ENCODE measurements at regions not wholly inside any gene's neighbourhood (a gene's known extent, or its start where the extent isn't known, plus 50 kb on each side); places are given as distances from the start of the nearest gene placed in this dataset.

DNA sequence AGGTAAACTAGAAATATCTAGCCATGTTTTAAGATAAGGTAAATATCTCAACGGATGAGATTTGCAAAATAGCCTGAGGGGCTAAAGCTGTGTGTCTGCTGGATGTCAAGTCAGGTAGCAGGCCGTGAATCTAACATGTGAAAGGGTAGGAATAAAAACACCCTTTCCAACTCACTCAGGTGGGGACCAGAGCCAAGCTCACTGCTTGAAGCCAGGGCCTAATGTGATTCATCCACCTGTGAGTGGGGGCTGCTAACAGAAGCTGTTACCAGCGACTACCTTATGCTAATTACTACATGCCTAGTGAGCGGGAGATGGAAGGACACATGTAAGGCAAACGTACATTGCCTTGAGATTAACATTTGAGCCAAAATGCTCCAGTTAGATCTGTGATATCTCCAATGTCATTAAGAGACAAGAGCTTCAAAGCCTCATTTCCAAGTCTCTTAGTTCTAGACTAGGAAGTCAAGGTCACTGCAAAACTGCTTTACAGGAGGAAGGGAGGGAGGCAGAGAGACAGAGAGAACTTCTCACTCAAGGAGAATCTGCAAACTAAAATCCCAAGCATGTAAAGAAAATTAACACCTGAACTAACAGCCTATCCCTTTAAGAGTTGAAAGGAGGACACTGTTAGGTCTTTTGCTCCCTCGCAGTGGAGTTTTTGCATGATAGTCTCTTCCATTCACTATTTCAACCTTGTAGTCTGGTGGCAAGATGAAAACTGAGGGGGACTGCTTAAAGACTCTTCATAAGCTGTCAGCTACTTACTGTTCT is 141.6 kb upstream of the RPS23 start:
- FAIRE-seq, result no peak

- FAIRE-seq, result no peak
Measured at GRCh38 chr5:82418608-82418950, 140.4 kb upstream of the RPS23 start.

DNA sequence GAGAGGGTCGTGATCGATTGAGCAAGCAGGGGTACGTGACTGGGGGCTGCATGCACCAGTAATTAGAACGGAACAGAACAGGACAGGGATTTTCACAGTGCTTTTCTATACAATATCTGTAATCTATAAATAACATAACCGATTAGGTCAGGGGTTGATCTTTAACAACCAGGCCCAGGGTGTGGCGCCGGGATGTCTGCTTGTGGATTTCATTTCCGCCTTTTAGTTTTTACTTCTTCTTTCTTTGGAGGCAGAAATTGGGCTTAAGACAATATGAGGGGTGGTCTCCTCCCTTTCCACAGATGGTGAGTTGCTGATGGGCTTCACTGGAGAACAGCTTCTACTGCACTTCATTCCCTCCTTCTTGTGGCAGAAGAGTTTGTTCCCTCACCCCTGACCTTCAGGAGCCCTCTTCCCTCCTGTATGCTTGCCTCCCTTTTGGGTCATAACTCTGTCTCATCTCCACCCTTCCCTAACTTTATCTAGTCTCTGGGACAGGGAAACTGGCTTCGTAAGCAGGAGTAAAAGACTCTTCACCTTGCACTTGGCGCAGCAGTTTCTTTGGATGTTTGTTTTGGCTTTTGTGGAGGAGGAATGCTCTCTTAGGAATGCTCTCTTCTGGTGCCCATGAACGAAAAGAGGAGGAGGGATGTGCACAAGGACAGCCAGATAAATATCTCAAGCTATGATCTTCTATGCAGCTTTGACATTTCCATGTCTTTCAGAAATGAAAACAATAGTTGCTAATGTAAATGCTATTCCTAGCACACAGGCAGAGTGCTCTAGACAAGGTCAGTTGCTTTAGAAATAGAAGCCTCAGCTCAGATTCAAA is 139.8 kb upstream of the RPS23 start:
- peak; percentile 90 for FAIRE-seq

- FAIRE-seq, result no peak
Measured at GRCh38 chr5:82416512-82416911, 138.4 kb upstream of the RPS23 start.

- no peak for FAIRE-seq
Measured at GRCh38 chr5:82414041-82414388, 135.9 kb upstream of the RPS23 start.

- FAIRE-seq, result peak; percentile 97
Measured at GRCh38 chr5:82413302-82414040, 135.3 kb upstream of the RPS23 start.

- no peak for FAIRE-seq
Measured at GRCh38 chr5:82408033-82408432, 129.9 kb upstream of the RPS23 start.

DNA sequence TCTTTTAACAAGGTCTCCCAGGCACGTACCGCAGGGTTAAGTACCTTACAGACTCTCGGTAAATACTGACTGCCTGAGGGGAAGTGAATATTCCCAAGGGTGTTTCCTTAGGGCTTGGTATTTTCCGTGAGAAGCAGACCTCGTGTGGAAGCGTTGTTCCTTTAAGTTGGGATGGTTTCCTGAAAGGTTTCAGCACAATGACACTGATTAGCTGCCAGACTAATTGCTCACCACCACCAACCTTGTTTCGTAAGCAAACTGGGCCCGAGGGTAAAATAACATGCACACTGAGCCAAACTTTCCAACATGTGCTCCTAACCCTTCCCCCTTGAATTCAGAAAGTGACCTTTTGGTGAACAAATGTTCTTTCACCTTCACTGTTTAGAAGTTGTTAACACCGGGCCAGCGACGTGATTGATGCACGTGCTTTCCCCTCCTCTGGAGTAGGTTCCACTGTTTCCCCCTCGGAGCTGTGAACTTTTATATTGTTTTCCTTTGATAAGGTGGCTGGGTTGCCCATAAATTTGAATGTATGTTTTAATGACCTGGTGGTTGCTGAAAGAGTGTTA is 128.1 kb upstream of the RPS23 start:
- FAIRE-seq, result no peak

GRCh38 chr5:82405618-82406204 is 127.6 kb upstream of the RPS23 start:
- FAIRE-seq, result no peak

- no peak for FAIRE-seq
Measured at GRCh38 chr5:82405161-82405560, 127.0 kb upstream of the RPS23 start.

- FAIRE-seq, result no peak
Measured at GRCh38 chr5:82404382-82404945, 126.3 kb upstream of the RPS23 start.

DNA sequence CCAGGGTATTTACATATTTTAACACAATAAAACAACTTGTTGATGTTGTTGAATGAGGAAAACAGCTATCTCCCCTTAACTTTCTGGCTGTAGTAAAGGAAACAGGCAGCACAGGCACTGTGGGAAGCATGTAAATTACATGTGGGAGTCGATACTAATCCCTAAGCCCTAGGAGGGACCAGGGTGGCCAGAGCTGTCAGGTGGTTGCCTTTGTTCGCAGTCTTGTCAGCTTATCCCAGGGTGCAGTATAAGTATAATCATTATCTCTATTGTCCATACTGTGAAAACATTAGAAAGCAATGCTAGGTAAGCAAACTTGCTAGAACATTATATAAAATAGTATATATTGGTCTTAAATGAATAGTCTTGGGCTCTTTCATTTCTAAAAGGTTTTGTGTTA is 125.6 kb upstream of the RPS23 start:
- no peak for FAIRE-seq

DNA sequence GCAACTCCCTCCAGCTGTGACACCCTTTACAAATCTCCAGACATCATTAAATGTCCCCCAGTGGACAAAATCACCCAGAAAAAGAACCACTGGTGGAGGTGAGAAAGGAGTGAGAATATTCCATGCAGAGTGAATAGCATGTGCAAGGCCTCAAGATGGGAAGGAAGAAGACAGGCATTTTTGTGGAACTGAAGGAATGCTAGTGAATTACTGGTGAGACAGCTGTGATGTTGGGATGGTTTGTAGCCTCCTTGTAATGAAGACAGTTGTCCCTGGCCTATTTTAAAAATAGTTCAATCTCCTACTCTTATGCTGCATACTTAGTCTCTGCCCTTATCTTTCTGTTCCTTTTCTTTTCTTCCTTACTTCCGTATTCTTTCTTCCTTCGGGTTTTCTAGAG is 124.9 kb upstream of the RPS23 start:
- no peak for FAIRE-seq

- no peak for FAIRE-seq
Measured at GRCh38 chr5:82399111-82399510, 121.0 kb upstream of the RPS23 start.

- peak; percentile 51 for FAIRE-seq
Measured at GRCh38 chr5:82397741-82398320, 119.7 kb upstream of the RPS23 start.

DNA sequence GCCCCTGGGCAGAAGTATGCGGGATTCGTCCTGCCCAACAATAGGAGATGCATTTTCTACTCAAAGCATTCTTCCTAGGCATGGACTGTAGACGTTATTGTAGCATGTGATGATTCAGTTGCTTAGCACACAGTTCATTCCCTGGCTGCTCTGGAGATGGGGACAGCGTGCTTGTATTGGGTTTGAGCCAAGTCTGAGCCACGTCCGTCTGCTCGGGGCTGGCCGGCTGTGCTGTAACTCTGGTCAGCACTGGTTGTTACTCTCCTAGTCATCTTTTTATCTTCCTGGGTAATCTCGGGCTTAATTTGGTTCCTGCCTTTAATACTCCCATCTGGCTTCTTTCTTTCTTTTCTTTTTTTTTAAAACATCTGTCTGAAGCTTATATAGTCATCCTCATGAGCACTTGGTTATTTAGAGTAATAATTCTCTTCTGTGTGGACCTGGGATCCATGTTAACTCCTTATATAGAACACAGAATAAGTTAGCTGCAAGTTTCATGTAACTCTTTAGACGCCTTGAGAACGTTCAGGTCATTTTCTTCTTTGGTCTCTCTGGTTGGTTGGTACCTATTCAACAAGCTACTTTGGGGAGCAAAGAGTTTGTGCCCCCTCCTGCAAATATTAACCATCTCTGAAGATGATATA is 118.8 kb upstream of the RPS23 start:
- peak; percentile 97 for FAIRE-seq

- no peak for FAIRE-seq
Measured at GRCh38 chr5:82396396-82396795, 118.2 kb upstream of the RPS23 start.

GRCh38 chr5:82393951-82394350 is 115.8 kb upstream of the RPS23 start:
- no peak for FAIRE-seq

GRCh38 chr5:82390088-82390487 is 111.9 kb upstream of the RPS23 start:
- no peak for FAIRE-seq

- FAIRE-seq, result no peak
Measured at GRCh38 chr5:82389347-82389746, 111.2 kb upstream of the RPS23 start.

DNA sequence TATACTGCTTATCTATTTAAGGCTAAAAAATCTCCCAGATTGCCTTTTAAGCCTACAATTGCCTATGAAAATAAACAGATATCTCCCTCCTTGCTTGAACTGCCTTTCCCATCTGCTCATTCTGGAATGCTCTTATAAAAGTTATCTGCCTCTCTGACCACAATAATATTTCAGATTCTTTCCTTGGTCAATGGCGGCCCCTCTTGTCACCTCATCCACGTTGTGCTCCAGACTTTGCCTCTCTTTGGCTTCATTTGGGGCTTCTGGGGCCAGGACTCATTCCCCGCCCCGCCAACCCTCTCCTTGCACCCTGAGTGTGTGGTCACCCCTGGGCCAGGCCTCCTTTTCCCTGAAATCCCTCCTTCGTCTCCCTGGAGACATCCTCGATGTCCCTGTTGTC is 110.0 kb upstream of the RPS23 start:
- no peak for FAIRE-seq

DNA sequence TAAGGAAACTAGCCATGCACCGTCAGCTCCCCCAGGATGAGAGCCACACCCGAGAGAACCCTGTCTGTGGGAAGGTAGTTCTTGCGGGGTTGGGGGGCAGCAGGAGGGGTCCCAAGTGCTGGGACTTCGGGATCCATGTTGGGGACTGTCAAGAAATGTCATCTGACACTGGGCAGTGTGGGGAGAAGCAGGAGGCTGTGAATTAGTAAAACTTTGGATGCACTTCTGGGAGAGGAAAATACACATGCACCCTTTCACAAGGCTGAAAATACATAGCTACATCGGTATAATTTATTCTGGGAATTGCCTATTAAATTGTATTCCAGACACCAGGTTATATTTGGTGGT is 109.6 kb upstream of the RPS23 start:
- no peak for FAIRE-seq

Data from endometrium (tissue), 2 donors.